ENCODE measurements at regions not wholly inside any gene's neighbourhood (a gene's known extent, or its start where the extent isn't known, plus 50 kb on each side); places are given as distances from the start of the nearest gene placed in this dataset.

DNA sequence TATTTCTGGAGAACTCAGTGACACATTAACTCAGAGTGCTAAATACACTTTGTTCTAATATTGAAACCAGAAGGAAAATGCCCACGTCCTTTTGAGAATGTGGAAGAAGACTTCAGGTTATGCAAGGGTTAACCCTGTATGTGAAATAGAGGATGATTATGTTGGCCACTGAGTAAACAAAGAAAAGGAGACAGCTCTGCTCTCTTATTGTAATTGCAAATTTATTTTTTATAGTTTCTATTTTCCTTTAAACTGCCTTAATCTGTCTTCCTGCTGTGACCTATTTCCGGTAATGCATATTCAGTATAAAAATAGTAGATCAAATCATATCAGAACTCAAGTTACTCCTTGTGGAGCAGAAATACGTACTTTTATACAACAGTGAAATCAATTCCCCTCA lies 1239.2 kb downstream of the ROBO2 start:
- H3K27ac ChIP-seq (ENCODE audit: insufficient read depth, low read length), result no peak overlapping the region
- H3K4me1 ChIP-seq (ENCODE audit: control insufficient read depth, extremely low read depth, insufficient read depth, low read length), result no peaks in the 10 kb centered on the region
- H3K27me3 ChIP-seq (ENCODE audit: control insufficient read depth, insufficient read depth, low read length), result no peaks in the 10 kb centered on the region
- no peaks in the 10 kb centered on the region for H3K9me3 ChIP-seq (ENCODE audit: control insufficient read depth, insufficient read depth, low read depth, low read length)
- H3K4me2 ChIP-seq (ENCODE audit: extremely low read depth, insufficient read depth, low read length), result no peak overlapping the region
- TF ChIP-seq, protein P1, sequence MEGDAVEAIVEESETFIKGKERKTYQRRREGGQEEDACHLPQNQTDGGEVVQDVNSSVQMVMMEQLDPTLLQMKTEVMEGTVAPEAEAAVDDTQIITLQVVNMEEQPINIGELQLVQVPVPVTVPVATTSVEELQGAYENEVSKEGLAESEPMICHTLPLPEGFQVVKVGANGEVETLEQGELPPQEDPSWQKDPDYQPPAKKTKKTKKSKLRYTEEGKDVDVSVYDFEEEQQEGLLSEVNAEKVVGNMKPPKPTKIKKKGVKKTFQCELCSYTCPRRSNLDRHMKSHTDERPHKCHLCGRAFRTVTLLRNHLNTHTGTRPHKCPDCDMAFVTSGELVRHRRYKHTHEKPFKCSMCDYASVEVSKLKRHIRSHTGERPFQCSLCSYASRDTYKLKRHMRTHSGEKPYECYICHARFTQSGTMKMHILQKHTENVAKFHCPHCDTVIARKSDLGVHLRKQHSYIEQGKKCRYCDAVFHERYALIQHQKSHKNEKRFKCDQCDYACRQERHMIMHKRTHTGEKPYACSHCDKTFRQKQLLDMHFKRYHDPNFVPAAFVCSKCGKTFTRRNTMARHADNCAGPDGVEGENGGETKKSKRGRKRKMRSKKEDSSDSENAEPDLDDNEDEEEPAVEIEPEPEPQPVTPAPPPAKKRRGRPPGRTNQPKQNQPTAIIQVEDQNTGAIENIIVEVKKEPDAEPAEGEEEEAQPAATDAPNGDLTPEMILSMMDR (conservative IDR thresholded peaks at IDR 0.05 in 1 of 2, IDR thresholded peaks at IDR 0.05 in 1 of 2; ENCODE audit: low read depth in 1 of 2, low read length in 2 of 2), result no peak
- no peak for TF ChIP-seq EZH2 (IDR thresholded peaks at IDR 0.05; ENCODE audit: low read length, missing control alignments)
- no peaks in the 10 kb centered on the region for H4K20me1 ChIP-seq (ENCODE audit: control insufficient read depth, extremely low read depth, insufficient read depth, low read length)
- no peak for DNase-seq (ENCODE audit: low read depth in 2 of 2)
- no peaks in the 10 kb centered on the region for H3K36me3 ChIP-seq (ENCODE audit: control insufficient read depth, insufficient read depth, low read length)
- H3K9ac ChIP-seq (ENCODE audit: insufficient read depth, low read length), result no peak overlapping the region
- no peaks in the 10 kb centered on the region for H3K79me2 ChIP-seq (ENCODE audit: control insufficient read depth, insufficient read depth, low read length)
- no peak overlapping the region for H2AFZ ChIP-seq (ENCODE audit: low read length)
- no peak overlapping the region for H3K4me3 ChIP-seq (replicated peaks in 1 of 4; ENCODE audit: control extremely low read depth in 1 of 4, insufficient read depth in 1 of 4, low read depth in 3 of 4, low read length in 4 of 4)

DNA sequence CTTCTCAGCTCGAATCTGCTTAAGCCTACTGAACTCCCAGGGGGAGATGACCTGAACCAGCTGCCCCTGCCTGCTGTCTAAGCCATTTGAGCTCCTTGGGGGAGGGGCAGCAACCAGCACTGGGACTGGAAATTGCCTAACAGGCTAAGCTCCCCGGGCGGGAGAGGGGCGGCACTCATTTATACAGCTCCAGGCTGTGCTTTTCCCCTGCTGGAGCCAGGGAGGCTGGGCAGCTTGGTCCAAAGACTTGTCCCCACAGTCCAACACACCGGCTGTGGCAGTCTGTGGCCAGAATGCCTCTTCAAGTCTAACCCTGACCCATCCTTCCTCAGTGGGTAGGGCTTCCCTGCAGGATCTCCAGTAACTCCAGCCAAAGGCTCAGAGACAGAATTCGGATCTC lies 1241.5 kb downstream of the ROBO2 start:
- no peaks in the 10 kb centered on the region for H3K79me2 ChIP-seq (ENCODE audit: control insufficient read depth, insufficient read depth, low read length)
- TF ChIP-seq, protein P1 (conservative IDR thresholded peaks at IDR 0.05 in 1 of 2, IDR thresholded peaks at IDR 0.05 in 1 of 2; ENCODE audit: low read depth in 1 of 2, low read length in 2 of 2), result no peak
- no peak for TF ChIP-seq EZH2 (IDR thresholded peaks at IDR 0.05; ENCODE audit: low read length, missing control alignments)
- H2AFZ ChIP-seq (ENCODE audit: low read length), result no peak overlapping the region
- no peak overlapping the region for H3K4me2 ChIP-seq (ENCODE audit: extremely low read depth, insufficient read depth, low read length)
- H4K20me1 ChIP-seq (ENCODE audit: control insufficient read depth, extremely low read depth, insufficient read depth, low read length), result no peaks in the 10 kb centered on the region
- no peaks in the 10 kb centered on the region for H3K9me3 ChIP-seq (ENCODE audit: control insufficient read depth, insufficient read depth, low read depth, low read length)
- H3K27me3 ChIP-seq (ENCODE audit: control insufficient read depth, insufficient read depth, low read length), result no peaks in the 10 kb centered on the region
- no peak overlapping the region for H3K4me3 ChIP-seq (replicated peaks in 1 of 4; ENCODE audit: control extremely low read depth in 1 of 4, insufficient read depth in 1 of 4, low read depth in 3 of 4, low read length in 4 of 4)
- no peaks in the 10 kb centered on the region for H3K4me1 ChIP-seq (ENCODE audit: control insufficient read depth, extremely low read depth, insufficient read depth, low read length)
- no peak overlapping the region for H3K9ac ChIP-seq (ENCODE audit: insufficient read depth, low read length)
- no peak overlapping the region for H3K27ac ChIP-seq (ENCODE audit: insufficient read depth, low read length)
- H3K36me3 ChIP-seq (ENCODE audit: control insufficient read depth, insufficient read depth, low read length), result no peaks in the 10 kb centered on the region
- DNase-seq (ENCODE audit: low read depth in 2 of 2), result no peak

DNA sequence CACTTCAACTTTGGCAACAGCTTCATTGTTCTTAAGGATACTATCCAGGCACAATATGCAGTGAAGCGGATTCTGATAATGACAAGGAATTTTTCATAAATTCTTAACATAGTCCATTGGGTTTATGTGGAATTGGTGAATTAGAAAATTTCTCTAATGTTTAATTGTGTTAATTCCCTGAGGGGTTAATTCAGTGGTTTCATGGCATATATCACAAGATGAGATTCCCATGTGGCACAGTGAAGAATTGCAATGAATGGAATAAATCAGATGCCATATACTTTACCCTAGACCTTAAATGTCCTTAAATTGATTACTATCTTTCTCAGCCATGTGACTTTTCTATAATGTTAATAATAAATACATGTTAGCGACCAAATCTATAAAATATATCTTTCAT lies 1244.1 kb downstream of the ROBO2 start:
- no peak overlapping the region for H3K9ac ChIP-seq (ENCODE audit: insufficient read depth, low read length)
- H3K9me3 ChIP-seq (ENCODE audit: control insufficient read depth, insufficient read depth, low read depth, low read length), result no peaks in the 10 kb centered on the region
- no peak for DNase-seq (ENCODE audit: low read depth in 2 of 2)
- no peak overlapping the region for H2AFZ ChIP-seq (ENCODE audit: low read length)
- H3K4me2 ChIP-seq (ENCODE audit: extremely low read depth, insufficient read depth, low read length), result no peak overlapping the region
- H3K4me1 ChIP-seq (ENCODE audit: control insufficient read depth, extremely low read depth, insufficient read depth, low read length), result no peaks in the 10 kb centered on the region
- no peak overlapping the region for H3K27ac ChIP-seq (ENCODE audit: insufficient read depth, low read length)
- no peak overlapping the region for H3K4me3 ChIP-seq (replicated peaks in 1 of 4; ENCODE audit: control extremely low read depth in 1 of 4, insufficient read depth in 1 of 4, low read depth in 3 of 4, low read length in 4 of 4)
- H3K27me3 ChIP-seq (ENCODE audit: control insufficient read depth, insufficient read depth, low read length), result no peaks in the 10 kb centered on the region
- TF ChIP-seq, protein P1 (conservative IDR thresholded peaks at IDR 0.05 in 1 of 2, IDR thresholded peaks at IDR 0.05 in 1 of 2; ENCODE audit: low read depth in 1 of 2, low read length in 2 of 2), result no peak
- no peak for TF ChIP-seq EZH2 (IDR thresholded peaks at IDR 0.05; ENCODE audit: low read length, missing control alignments)
- H3K79me2 ChIP-seq (ENCODE audit: control insufficient read depth, insufficient read depth, low read length), result no peaks in the 10 kb centered on the region
- H4K20me1 ChIP-seq (ENCODE audit: control insufficient read depth, extremely low read depth, insufficient read depth, low read length), result no peaks in the 10 kb centered on the region
- no peaks in the 10 kb centered on the region for H3K36me3 ChIP-seq (ENCODE audit: control insufficient read depth, insufficient read depth, low read length)

Data from fibroblast of lung (primary cell).